ENCODE measurements at regions not wholly inside any gene's neighbourhood (a gene's known extent, or its start where the extent isn't known, plus 50 kb on each side); places are given as distances from the start of the nearest gene placed in this dataset.
A peak's percentile ranks its signal among the peaks of the same experiment; 100 is the strongest.

DNA sequence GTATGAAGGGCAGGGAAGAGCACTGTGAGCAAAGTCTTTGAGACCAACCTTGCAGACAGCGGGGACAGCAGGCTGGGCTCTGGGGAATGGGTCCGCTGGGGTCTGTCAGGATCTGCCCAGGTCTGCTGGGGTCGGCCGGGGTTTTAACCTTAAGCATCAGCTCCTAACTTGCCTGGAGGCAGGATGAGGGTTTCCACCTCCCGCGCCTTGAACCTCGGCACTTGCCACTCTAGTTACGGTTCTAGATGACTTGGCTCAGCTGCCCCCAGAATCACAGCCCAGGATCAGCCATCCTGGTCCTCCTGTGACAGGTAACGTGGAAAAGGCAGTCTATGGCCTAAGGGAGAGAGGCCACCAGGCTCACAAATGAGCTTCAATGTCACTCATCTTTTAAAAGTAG, 50.4 kb upstream of the CACUL1 start:
- TF ChIP-seq, protein P1, sequence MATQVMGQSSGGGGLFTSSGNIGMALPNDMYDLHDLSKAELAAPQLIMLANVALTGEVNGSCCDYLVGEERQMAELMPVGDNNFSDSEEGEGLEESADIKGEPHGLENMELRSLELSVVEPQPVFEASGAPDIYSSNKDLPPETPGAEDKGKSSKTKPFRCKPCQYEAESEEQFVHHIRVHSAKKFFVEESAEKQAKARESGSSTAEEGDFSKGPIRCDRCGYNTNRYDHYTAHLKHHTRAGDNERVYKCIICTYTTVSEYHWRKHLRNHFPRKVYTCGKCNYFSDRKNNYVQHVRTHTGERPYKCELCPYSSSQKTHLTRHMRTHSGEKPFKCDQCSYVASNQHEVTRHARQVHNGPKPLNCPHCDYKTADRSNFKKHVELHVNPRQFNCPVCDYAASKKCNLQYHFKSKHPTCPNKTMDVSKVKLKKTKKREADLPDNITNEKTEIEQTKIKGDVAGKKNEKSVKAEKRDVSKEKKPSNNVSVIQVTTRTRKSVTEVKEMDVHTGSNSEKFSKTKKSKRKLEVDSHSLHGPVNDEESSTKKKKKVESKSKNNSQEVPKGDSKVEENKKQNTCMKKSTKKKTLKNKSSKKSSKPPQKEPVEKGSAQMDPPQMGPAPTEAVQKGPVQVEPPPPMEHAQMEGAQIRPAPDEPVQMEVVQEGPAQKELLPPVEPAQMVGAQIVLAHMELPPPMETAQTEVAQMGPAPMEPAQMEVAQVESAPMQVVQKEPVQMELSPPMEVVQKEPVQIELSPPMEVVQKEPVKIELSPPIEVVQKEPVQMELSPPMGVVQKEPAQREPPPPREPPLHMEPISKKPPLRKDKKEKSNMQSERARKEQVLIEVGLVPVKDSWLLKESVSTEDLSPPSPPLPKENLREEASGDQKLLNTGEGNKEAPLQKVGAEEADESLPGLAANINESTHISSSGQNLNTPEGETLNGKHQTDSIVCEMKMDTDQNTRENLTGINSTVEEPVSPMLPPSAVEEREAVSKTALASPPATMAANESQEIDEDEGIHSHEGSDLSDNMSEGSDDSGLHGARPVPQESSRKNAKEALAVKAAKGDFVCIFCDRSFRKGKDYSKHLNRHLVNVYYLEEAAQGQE (IDR thresholded peaks at IDR 0.05): no peak
- TF ChIP-seq RXRA (IDR thresholded peaks at IDR 0.05) (no peak), HNF4A (conservative IDR thresholded peaks at IDR 0.05) (no peak), FOXA2 (IDR thresholded peaks at IDR 0.05) (no peak), YY1 (IDR thresholded peaks at IDR 0.05) (no peak), SP1 (IDR thresholded peaks at IDR 0.05) (no peak), FOXA1 (IDR thresholded peaks at IDR 0.05) (no peak), JUND (IDR thresholded peaks at IDR 0.05) (no peak), RAD21 (IDR thresholded peaks at IDR 0.05) (no peak), GABPA (IDR thresholded peaks at IDR 0.05 in 1 of 2, conservative IDR thresholded peaks at IDR 0.05 in 1 of 2) (no peak), TAF1 (conservative IDR thresholded peaks at IDR 0.05) (no peak), NR2F2 (IDR thresholded peaks at IDR 0.05) (no peak), HNF4G (IDR thresholded peaks at IDR 0.05) (no peak)
- TF ChIP-seq, protein P2, sequence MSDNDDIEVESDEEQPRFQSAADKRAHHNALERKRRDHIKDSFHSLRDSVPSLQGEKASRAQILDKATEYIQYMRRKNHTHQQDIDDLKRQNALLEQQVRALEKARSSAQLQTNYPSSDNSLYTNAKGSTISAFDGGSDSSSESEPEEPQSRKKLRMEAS (IDR thresholded peaks at IDR 0.05): no peak
- TF ChIP-seq, protein P3, sequence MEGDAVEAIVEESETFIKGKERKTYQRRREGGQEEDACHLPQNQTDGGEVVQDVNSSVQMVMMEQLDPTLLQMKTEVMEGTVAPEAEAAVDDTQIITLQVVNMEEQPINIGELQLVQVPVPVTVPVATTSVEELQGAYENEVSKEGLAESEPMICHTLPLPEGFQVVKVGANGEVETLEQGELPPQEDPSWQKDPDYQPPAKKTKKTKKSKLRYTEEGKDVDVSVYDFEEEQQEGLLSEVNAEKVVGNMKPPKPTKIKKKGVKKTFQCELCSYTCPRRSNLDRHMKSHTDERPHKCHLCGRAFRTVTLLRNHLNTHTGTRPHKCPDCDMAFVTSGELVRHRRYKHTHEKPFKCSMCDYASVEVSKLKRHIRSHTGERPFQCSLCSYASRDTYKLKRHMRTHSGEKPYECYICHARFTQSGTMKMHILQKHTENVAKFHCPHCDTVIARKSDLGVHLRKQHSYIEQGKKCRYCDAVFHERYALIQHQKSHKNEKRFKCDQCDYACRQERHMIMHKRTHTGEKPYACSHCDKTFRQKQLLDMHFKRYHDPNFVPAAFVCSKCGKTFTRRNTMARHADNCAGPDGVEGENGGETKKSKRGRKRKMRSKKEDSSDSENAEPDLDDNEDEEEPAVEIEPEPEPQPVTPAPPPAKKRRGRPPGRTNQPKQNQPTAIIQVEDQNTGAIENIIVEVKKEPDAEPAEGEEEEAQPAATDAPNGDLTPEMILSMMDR (IDR thresholded peaks at IDR 0.05; ENCODE audit: low read depth, low read length, missing input control): no peak
- TF ChIP-seq, protein P4, sequence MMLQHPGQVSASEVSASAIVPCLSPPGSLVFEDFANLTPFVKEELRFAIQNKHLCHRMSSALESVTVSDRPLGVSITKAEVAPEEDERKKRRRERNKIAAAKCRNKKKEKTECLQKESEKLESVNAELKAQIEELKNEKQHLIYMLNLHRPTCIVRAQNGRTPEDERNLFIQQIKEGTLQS (IDR thresholded peaks at IDR 0.05): no peak
- TF ChIP-seq, protein P5, sequence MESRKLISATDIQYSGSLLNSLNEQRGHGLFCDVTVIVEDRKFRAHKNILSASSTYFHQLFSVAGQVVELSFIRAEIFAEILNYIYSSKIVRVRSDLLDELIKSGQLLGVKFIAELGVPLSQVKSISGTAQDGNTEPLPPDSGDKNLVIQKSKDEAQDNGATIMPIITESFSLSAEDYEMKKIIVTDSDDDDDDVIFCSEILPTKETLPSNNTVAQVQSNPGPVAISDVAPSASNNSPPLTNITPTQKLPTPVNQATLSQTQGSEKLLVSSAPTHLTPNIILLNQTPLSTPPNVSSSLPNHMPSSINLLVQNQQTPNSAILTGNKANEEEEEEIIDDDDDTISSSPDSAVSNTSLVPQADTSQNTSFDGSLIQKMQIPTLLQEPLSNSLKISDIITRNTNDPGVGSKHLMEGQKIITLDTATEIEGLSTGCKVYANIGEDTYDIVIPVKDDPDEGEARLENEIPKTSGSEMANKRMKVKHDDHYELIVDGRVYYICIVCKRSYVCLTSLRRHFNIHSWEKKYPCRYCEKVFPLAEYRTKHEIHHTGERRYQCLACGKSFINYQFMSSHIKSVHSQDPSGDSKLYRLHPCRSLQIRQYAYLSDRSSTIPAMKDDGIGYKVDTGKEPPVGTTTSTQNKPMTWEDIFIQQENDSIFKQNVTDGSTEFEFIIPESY (IDR thresholded peaks at IDR 0.05): no peak
- no peak overlapping the region for H3K4me3 ChIP-seq (ENCODE audit: low read depth in 1 of 3, low read length in 3 of 3)
- 97% methylated on average over 9 of the region's 9 CpGs for WGBS
- DNase-seq (ENCODE audit: low spot score): peak; percentile 14
- H3K9ac ChIP-seq (ENCODE audit: low read depth in 1 of 2, low read length in 2 of 2): no peak overlapping the region
- no peaks in the 10 kb centered on the region for H3K36me3 ChIP-seq (ENCODE audit: control insufficient read depth in 4 of 4, insufficient read depth in 3 of 4, low read depth in 1 of 4, low read length in 3 of 4)
- H3K27me3 ChIP-seq (ENCODE audit: control insufficient read depth in 4 of 4, insufficient read depth in 4 of 4, low read length in 3 of 4): no peaks in the 10 kb centered on the region
- no peaks in the 10 kb centered on the region for H3K9me3 ChIP-seq (ENCODE audit: control insufficient read depth in 4 of 4, low read length in 3 of 4)
- peaks cover 0 to 10% (median 8%) of the 10 kb centered on the region in 4 donors for H3K4me1 ChIP-seq (ENCODE audit: control insufficient read depth in 4 of 4, insufficient read depth in 4 of 4, low read length in 3 of 4)
- H3K27ac ChIP-seq (ENCODE audit: low read depth in 1 of 2, low read length in 2 of 2): no peak overlapping the region
